WTC11 (cell line): ENCODE measurements at regions not wholly inside any gene's neighbourhood (a gene's known extent, or its start where the extent isn't known, plus 50 kb on each side); places are given as distances from the start of the nearest gene placed in this dataset.

Experiments
- ATAC-seq: fragments of 200-7000 bp; cut with Tn5 transposase; 2 replicates; pipeline ENCODE4 v1.10.0; 2021; ENCODE audit warnings: mild to moderate bottlenecking, moderate library complexity
- CTCF ChIA-PET: fragments of 300-600 bp; sonication (Branson Sonifier 250); formaldehyde crosslinking; loops from one replicate; lab custom pipeline; 2021; ENCODE audit warnings: antibody characterized with exemption; lab: Charles Lee
- POLR2A ChIA-PET: fragments of 350-600 bp; sonication (Branson Sonifier 250); formaldehyde crosslinking; loops from one replicate; lab custom pipeline; 2021; ENCODE audit warnings: antibody characterized with exemption; lab: Charles Lee
- DNase-seq: peaks from one replicate; pipeline ENCODE4 v3.0.0; 2021; ENCODE audit warnings: low spot score
- H3K27ac Mint-ChIP-seq: 2 replicates; pipeline ENCODE4 v1.8.0; 2021; ENCODE audit warnings: mixed read lengths
- H3K27me3 Mint-ChIP-seq: 2 replicates; pipeline ENCODE4 v1.8.0; 2021; ENCODE audit warnings: low read depth, mild to moderate bottlenecking, moderate library complexity, mixed read lengths
- H3K36me3 Mint-ChIP-seq: 2 replicates; pipeline ENCODE4 v1.8.0; 2021; ENCODE audit warnings: mixed read lengths
- H3K4me1 Mint-ChIP-seq: 2 replicates; pipeline ENCODE4 v1.8.0; 2022; ENCODE audit warnings: mixed read lengths
- H3K4me3 Mint-ChIP-seq: 2 replicates; pipeline ENCODE4 v1.8.0; 2021; ENCODE audit warnings: mild to moderate bottlenecking, moderate library complexity, mixed read lengths
- H3K9me3 Mint-ChIP-seq: 2 replicates; pipeline ENCODE4 v1.8.0; 2021; ENCODE audit warnings: mixed read lengths
- ATF2 ChIP-seq: sonication (generic); formaldehyde crosslinking; IDR thresholded peaks from 2 replicates; pipeline ENCODE4 v1.8.1; 2022; ENCODE audit warnings: low read depth, missing genetic modification reagents, borderline replicate concordance
- ATF6 ChIP-seq: sonication (generic); formaldehyde crosslinking; IDR thresholded peaks from 2 replicates; pipeline ENCODE4 v1.8.1; 2023; ENCODE audit warnings: mild to moderate bottlenecking, missing genetic modification reagents
- E2F1 ChIP-seq: sonication (generic); formaldehyde crosslinking; IDR thresholded peaks from 2 replicates; pipeline ENCODE4 v1.8.0; 2022; ENCODE audit warnings: mild to moderate bottlenecking, missing genetic modification reagents
- ERG ChIP-seq: fragments of 250-450 bp; sonication (Bioruptor Pico); IDR thresholded peaks from 2 replicates; pipeline ENCODE4 v1.8.0; 2021; ENCODE audit warnings: mild to moderate bottlenecking
- FOXJ3 ChIP-seq: sonication (generic); formaldehyde crosslinking; IDR thresholded peaks from 2 replicates; pipeline ENCODE4 v1.9.0; 2021; ENCODE audit warnings: missing genetic modification reagents, mild to moderate bottlenecking, borderline replicate concordance
- FOXP1 ChIP-seq: sonication (generic); formaldehyde crosslinking; IDR thresholded peaks from 2 replicates; pipeline ENCODE4 v1.8.0; 2022; ENCODE audit warnings: missing genetic modification reagents, mild to moderate bottlenecking, moderate library complexity, borderline replicate concordance
- GRHL2 ChIP-seq: fragments of 250-450 bp; sonication (Bioruptor Pico); IDR thresholded peaks from 2 replicates; pipeline ENCODE4 v1.8.0; 2022; ENCODE audit warnings: mild to moderate bottlenecking, moderate library complexity; ENCODE audit not compliant: insufficient replicate concordance, severe bottlenecking
- HMGA2 ChIP-seq: fragments of 250-450 bp; sonication (Bioruptor Pico); IDR thresholded peaks from 2 replicates; pipeline ENCODE4 v1.4.0; 2021; ENCODE audit warnings: mild to moderate bottlenecking, moderate library complexity
- IRF2 ChIP-seq: sonication (generic); formaldehyde crosslinking; IDR thresholded peaks from 2 replicates; pipeline ENCODE4 v1.8.0; 2022; ENCODE audit warnings: low read depth, missing genetic modification reagents, borderline replicate concordance
- JAZF1 ChIP-seq: fragments of 250-450 bp; sonication (Bioruptor Pico); IDR thresholded peaks from 2 replicates; pipeline ENCODE4 v1.9.0; 2021; ENCODE audit warnings: moderate library complexity, mild to moderate bottlenecking, inconsistent platforms
- PREB ChIP-seq: sonication (generic); formaldehyde crosslinking; IDR thresholded peaks from 2 replicates; pipeline ENCODE4 v1.8.1; 2022; ENCODE audit warnings: mild to moderate bottlenecking, missing genetic modification reagents, moderate library complexity, borderline replicate concordance
- PRRX2 ChIP-seq: fragments of 250-450 bp; sonication (Bioruptor Pico); IDR thresholded peaks from 2 replicates; pipeline ENCODE4 v1.8.0; 2021; ENCODE audit warnings: mild to moderate bottlenecking
- RORB ChIP-seq: fragments of 250-450 bp; sonication (Bioruptor Pico); IDR thresholded peaks from 2 replicates; pipeline ENCODE4 v1.9.0; 2021; ENCODE audit warnings: mild to moderate bottlenecking
- TEAD4 ChIP-seq: sonication (generic); formaldehyde crosslinking; IDR thresholded peaks from 2 replicates; pipeline ENCODE4 v1.8.0; 2022; ENCODE audit warnings: mild to moderate bottlenecking, missing genetic modification reagents
- ZNF219 ChIP-seq: sonication (generic); formaldehyde crosslinking; IDR thresholded peaks from 2 replicates; pipeline ENCODE4 v1.8.0; 2023; ENCODE audit warnings: missing genetic modification reagents, mild to moderate bottlenecking, borderline replicate concordance
- ZNF263 ChIP-seq: sonication (generic); formaldehyde crosslinking; IDR thresholded peaks from 2 replicates; pipeline ENCODE4 v1.8.1; 2022; ENCODE audit warnings: low read depth, mild to moderate bottlenecking, moderate library complexity, missing genetic modification reagents
- ZNF671 ChIP-seq: fragments of 250-450 bp; sonication (Bioruptor Pico); IDR thresholded peaks from 2 replicates; pipeline ENCODE4 v1.8.0; 2021; ENCODE audit warnings: mild to moderate bottlenecking
- TF ChIP-seq, protein P1 (sequence below): fragments of 250-450 bp; sonication (Bioruptor Pico); IDR thresholded peaks from 2 replicates; pipeline ENCODE4 v1.9.0; 2021; ENCODE audit warnings: mild to moderate bottlenecking
- TF ChIP-seq, protein P2 (sequence below): sonication (generic); formaldehyde crosslinking; IDR thresholded peaks from 2 replicates; pipeline ENCODE4 v1.8.1; 2022; ENCODE audit warnings: missing genetic modification reagents, borderline replicate concordance
- TF ChIP-seq, protein P3 (sequence below): fragments of 250-450 bp; sonication (Bioruptor Pico); IDR thresholded peaks from 2 replicates; pipeline ENCODE4 v1.9.0; 2021; ENCODE audit warnings: moderate library complexity, mild to moderate bottlenecking, inconsistent platforms, borderline replicate concordance
- TF ChIP-seq, protein P4 (sequence below): sonication (generic); formaldehyde crosslinking; IDR thresholded peaks from 2 replicates; pipeline ENCODE4 v1.8.1; 2022; ENCODE audit warnings: mild to moderate bottlenecking, moderate library complexity, missing genetic modification reagents
- TF ChIP-seq, protein P5 (sequence below): fragments of 250-450 bp; sonication (Bioruptor Pico); conservative IDR thresholded peaks from 2 replicates; pipeline ENCODE4 v1.9.0; 2021; ENCODE audit warnings: mild to moderate bottlenecking

DNA sequence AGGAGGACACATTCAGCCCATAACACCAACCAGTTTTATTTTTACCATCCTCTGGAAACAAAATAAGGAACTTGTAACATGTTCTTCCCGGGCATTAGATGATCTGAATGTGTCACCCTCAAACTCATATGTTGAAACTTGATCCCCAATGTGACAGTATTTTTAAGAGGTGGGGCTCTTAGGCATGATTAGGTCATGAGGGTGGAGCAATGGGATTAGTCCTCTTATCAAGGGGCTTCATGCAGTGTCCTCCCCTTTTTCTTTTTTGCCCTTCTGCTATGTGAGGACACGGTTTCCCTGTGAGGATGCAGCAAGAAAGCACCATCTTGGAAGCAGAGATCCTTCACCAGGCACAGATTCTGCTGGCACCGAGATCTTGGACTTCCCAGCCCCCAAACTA is 401.5 kb upstream of the TRIB2 start:
- no peak overlapping the region for H3K27ac Mint-ChIP-seq
- no peak overlapping the region for H3K4me3 Mint-ChIP-seq
- ATAC-seq, result no peak
- ChIA-PET CTCF (no interaction called here), POLR2A (no interaction called here)
- DNase-seq, result no peak
- H3K4me1 Mint-ChIP-seq, result peaks cover 54% of the 10 kb centered on the region
- H3K27me3 Mint-ChIP-seq, result no peaks in the 10 kb centered on the region
- 0 out of 2 replicates have a peak, but pooled peaks cover 2% of the 10 kb centered on the region for H3K36me3 Mint-ChIP-seq
- no peak for TF ChIP-seq GRHL2 (CRISPR knock-in tag)
- TF ChIP-seq, protein P1, sequence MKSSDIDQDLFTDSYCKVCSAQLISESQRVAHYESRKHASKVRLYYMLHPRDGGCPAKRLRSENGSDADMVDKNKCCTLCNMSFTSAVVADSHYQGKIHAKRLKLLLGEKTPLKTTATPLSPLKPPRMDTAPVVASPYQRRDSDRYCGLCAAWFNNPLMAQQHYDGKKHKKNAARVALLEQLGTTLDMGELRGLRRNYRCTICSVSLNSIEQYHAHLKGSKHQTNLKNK (CRISPR knock-in tag), result no peak
- TF ChIP-seq ATF6 (CRISPR knock-in tag), result no peak
- TF ChIP-seq PRRX2 (CRISPR knock-in tag), result no peak
- TF ChIP-seq, protein P2, sequence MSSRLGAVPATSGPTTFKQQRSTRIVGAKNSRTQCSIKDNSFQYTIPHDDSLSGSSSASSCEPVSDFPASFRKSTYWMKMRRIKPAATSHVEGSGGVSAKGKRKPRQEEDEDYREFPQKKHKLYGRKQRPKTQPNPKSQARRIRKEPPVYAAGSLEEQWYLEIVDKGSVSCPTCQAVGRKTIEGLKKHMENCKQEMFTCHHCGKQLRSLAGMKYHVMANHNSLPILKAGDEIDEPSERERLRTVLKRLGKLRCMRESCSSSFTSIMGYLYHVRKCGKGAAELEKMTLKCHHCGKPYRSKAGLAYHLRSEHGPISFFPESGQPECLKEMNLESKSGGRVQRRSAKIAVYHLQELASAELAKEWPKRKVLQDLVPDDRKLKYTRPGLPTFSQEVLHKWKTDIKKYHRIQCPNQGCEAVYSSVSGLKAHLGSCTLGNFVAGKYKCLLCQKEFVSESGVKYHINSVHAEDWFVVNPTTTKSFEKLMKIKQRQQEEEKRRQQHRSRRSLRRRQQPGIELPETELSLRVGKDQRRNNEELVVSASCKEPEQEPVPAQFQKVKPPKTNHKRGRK (CRISPR knock-in tag), result no peak
- TF ChIP-seq TEAD4 (CRISPR knock-in tag), result no peak
- TF ChIP-seq, all 79 proteins: peak for 0
- H3K9me3 Mint-ChIP-seq, result peaks cover 10% of the 10 kb centered on the region

DNA sequence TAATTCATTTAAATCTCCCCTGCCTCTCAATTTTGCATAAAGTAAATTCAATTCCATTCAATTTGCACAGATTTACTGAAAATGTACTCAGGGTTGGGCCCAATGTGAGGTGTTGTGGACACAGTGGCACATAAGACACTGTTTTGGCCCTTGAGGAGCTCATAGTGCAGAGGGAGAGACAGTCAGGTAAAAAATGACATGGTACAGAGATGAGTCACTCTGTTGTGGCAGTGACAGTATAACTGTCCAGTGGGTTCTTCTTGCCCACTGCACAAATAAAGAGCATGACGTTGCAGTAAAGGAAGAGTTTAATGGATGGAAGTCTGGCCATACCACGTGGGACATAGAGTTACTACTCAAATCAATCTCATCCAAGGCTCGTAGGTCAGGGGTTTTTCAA is 400.3 kb upstream of the TRIB2 start:
- H3K4me3 Mint-ChIP-seq, result no peak overlapping the region
- ChIA-PET CTCF (no interaction called here), POLR2A (no interaction called here)
- H3K27me3 Mint-ChIP-seq, result no peaks in the 10 kb centered on the region
- H3K36me3 Mint-ChIP-seq, result 0 out of 2 replicates have a peak, but pooled peaks cover 2% of the 10 kb centered on the region
- peaks cover 10% of the 10 kb centered on the region for H3K9me3 Mint-ChIP-seq
- H3K27ac Mint-ChIP-seq, result no peak overlapping the region
- peaks cover 56% of the 10 kb centered on the region for H3K4me1 Mint-ChIP-seq
- DNase-seq, result no peak
- ATAC-seq, result no peak
- TF ChIP-seq IRF2 (CRISPR knock-in tag), result no peak
- no peak for TF ChIP-seq RORB (CRISPR knock-in tag)
- TF ChIP-seq ZNF671, result no peak
- TF ChIP-seq PREB (CRISPR knock-in tag), result no peak
- TF ChIP-seq, protein P3, sequence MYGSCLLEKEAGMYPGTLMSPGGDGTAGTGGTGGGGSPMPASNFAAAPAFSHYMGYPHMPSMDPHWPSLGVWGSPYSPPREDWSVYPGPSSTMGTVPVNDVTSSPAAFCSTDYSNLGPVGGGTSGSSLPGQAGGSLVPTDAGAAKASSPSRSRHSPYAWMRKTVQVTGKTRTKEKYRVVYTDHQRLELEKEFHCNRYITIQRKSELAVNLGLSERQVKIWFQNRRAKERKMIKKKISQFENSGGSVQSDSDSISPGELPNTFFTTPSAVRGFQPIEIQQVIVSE (CRISPR knock-in tag), result no peak
- TF ChIP-seq FOXJ3 (CRISPR knock-in tag), result no peak
- TF ChIP-seq, protein P4, sequence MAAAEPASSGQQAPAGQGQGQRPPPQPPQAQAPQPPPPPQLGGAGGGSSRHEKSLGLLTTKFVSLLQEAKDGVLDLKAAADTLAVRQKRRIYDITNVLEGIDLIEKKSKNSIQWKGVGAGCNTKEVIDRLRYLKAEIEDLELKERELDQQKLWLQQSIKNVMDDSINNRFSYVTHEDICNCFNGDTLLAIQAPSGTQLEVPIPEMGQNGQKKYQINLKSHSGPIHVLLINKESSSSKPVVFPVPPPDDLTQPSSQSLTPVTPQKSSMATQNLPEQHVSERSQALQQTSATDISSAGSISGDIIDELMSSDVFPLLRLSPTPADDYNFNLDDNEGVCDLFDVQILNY (CRISPR knock-in tag), result no peak
- TF ChIP-seq ERG (CRISPR knock-in tag), result no peak
- TF ChIP-seq ZNF219 (CRISPR knock-in tag), result no peak
- no peak for TF ChIP-seq E2F1
- TF ChIP-seq ATF2, result no peak
- TF ChIP-seq HMGA2 (CRISPR knock-in tag), result no peak
- TF ChIP-seq FOXP1, result no peak
- TF ChIP-seq ZNF263 (CRISPR knock-in tag), result no peak
- TF ChIP-seq JAZF1 (CRISPR knock-in tag), result no peak
- TF ChIP-seq, protein P5, sequence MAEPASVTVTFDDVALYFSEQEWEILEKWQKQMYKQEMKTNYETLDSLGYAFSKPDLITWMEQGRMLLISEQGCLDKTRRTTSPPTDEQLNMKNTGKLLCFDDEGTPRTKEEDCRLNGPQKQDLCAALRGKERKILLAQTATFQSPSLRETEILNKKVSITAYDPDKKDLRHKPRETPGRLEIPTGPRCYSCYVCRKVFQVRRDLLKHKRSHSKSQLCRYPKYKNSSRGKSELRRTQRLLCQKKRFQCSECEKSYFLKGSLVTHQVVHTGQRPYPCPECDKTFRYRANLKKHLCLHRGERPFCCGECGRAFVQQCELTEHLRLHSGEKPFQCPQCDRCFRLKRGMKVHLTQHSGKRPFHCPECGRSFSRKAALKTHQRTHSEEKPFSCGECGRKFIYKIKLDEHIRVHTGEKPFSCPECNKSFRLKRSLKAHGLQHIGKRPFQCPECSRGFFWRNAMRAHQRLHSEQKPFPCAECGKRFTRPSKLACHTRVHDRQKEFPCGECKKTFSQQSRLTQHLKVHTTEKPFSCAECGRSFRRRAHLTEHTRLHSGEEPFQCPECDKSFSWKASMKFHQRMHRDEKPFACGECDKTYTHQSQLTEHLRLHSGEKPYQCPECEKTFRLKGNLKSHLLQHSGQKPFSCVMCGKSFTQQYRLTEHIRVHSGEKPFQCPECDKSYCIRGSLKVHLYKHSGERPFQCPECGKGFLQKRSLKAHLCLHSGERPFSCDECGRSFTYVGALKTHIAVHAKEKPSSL (CRISPR knock-in tag), result no peak
